ENCODE measurements at regions not wholly inside any gene's neighbourhood (a gene's known extent, or its start where the extent isn't known, plus 50 kb on each side); places are given as distances from the start of the nearest gene placed in this dataset.
"Not testable (repeated sequence)": the region's sequence is repeated elsewhere in the genome, so short reads cannot be mapped to it uniquely, and the experiment has no call there.

- intact Hi-C loops (cut with micrococcal nuclease), result no loop called here
Observed at GRCh38 chr2:150267651-150268415, 219.6 kb downstream of the RND3 start.

- intact Hi-C loops (cut with micrococcal nuclease), result no loop called here
Observed at GRCh38 chr2:150266931-150267330, 220.5 kb downstream of the RND3 start.

GRCh38 chr2:150264442-150264841 is 223.0 kb downstream of the RND3 start:
- intact Hi-C loops (cut with micrococcal nuclease), result no loop called here

GRCh38 chr2:150261691-150262090 is 225.8 kb downstream of the RND3 start:
- intact Hi-C loops (cut with micrococcal nuclease), result no loop called here

- intact Hi-C loops (cut with micrococcal nuclease), result no loop called here
Observed at GRCh38 chr2:150260636-150261035, 226.8 kb downstream of the RND3 start.

GRCh38 chr2:150259746-150260145 is 227.7 kb downstream of the RND3 start:
- intact Hi-C loops (cut with micrococcal nuclease), result no loop called here

- intact Hi-C loops (cut with micrococcal nuclease), result no loop called here
Observed at GRCh38 chr2:150258781-150259307, 228.6 kb downstream of the RND3 start.

GRCh38 chr2:150256736-150257135 is 230.7 kb downstream of the RND3 start:
- intact Hi-C loops (cut with micrococcal nuclease), result no loop called here

- intact Hi-C loops (cut with micrococcal nuclease), result no loop called here
Observed at GRCh38 chr2:150255528-150255927, 231.9 kb downstream of the RND3 start.

GRCh38 chr2:150249735-150250134 is 237.7 kb downstream of the RND3 start:
- intact Hi-C loops (cut with micrococcal nuclease), result not testable (repeated sequence)

GRCh38 chr2:150247481-150247880 is 240.0 kb downstream of the RND3 start:
- intact Hi-C loops (cut with micrococcal nuclease), result no loop called here

- intact Hi-C loops (cut with micrococcal nuclease), result no loop called here
Observed at GRCh38 chr2:150234787-150235446, 252.6 kb downstream of the RND3 start.

- intact Hi-C loops (cut with micrococcal nuclease), result no loop called here
Observed at GRCh38 chr2:150232871-150233270, 254.6 kb downstream of the RND3 start.

GRCh38 chr2:150232321-150232720 is 255.1 kb downstream of the RND3 start:
- intact Hi-C loops (cut with micrococcal nuclease), result no loop called here

- intact Hi-C loops (cut with micrococcal nuclease), result no loop called here
Observed at GRCh38 chr2:150230616-150231015, 256.9 kb downstream of the RND3 start.

GRCh38 chr2:150230004-150230403 is 257.5 kb downstream of the RND3 start:
- intact Hi-C loops (cut with micrococcal nuclease), result no loop called here

GRCh38 chr2:150228936-150229335 is 258.5 kb downstream of the RND3 start:
- intact Hi-C loops (cut with micrococcal nuclease), result no loop called here

- intact Hi-C loops (cut with micrococcal nuclease), result no loop called here
Observed at GRCh38 chr2:150225030-150225429, 262.4 kb downstream of the RND3 start.

- intact Hi-C loops (cut with micrococcal nuclease), result no loop called here
Observed at GRCh38 chr2:150224321-150224720, 263.1 kb downstream of the RND3 start.

- intact Hi-C loops (cut with micrococcal nuclease), result no loop called here
Observed at GRCh38 chr2:150222942-150223341, 264.5 kb downstream of the RND3 start.

- intact Hi-C loops (cut with micrococcal nuclease), result no loop called here
Observed at GRCh38 chr2:150222379-150222778, 265.1 kb downstream of the RND3 start.

GRCh38 chr2:150219861-150220260 is 267.6 kb downstream of the RND3 start:
- intact Hi-C loops (cut with micrococcal nuclease), result no loop called here

GRCh38 chr2:150215041-150215440 is 272.4 kb downstream of the RND3 start:
- intact Hi-C loops (cut with micrococcal nuclease), result no loop called here
